ENCODE measurements at regions not wholly inside any gene's neighbourhood (a gene's known extent, or its start where the extent isn't known, plus 50 kb on each side); places are given as distances from the start of the nearest gene placed in this dataset.

GRCh38 chr5:114644576-114644975, 282.7 kb downstream of the KCNN2 start:
- Histone ChIP-seq H3K9me3 (ENCODE audit: control insufficient read depth in 4 of 4, insufficient read depth in 3 of 4, low read length in 3 of 4) (peaks cover 0 to 5% (median 0%) of the 10 kb centered on the region in 4 donors), H3K27me3 (ENCODE audit: control insufficient read depth in 3 of 3, insufficient read depth in 3 of 3, low read length in 2 of 3) (no peaks in the 10 kb centered on the region), H3K36me3 (ENCODE audit: control insufficient read depth in 4 of 4, insufficient read depth in 4 of 4, low read length in 4 of 4) (no peaks in the 10 kb centered on the region), H3K4me1 (ENCODE audit: control insufficient read depth in 5 of 5, insufficient read depth in 5 of 5, low read length in 5 of 5) (no peaks in the 10 kb centered on the region), H3K27ac (ENCODE audit: low read depth in 1 of 2, low read length in 1 of 2) (no peak overlapping the region), H3K9ac (ENCODE audit: insufficient read depth in 1 of 2, low read length in 2 of 2) (no peak overlapping the region), H3K4me3 (no peak overlapping the region)
- DNase-seq, result no peak
- ATAC-seq (ENCODE audit: insufficient read depth, low FRiP score), result no peak
- no peak for TF ChIP-seq CTCF (IDR thresholded peaks at IDR 0.05; ENCODE audit: control extremely low read depth, extremely low read depth)

GRCh38 chr5:114636271-114636670, 274.4 kb downstream of the KCNN2 start:
- no peak overlapping the region for H3K4me3 ChIP-seq
- ATAC-seq (ENCODE audit: insufficient read depth, low FRiP score), result no peak
- no peak overlapping the region for H3K27ac ChIP-seq (ENCODE audit: low read depth in 1 of 2, low read length in 1 of 2)
- 44 to 53% methylated on average over 3 of the region's 3 CpGs for WGBS, 2 donors
- no peaks in the 10 kb centered on the region for H3K9me3 ChIP-seq (ENCODE audit: control insufficient read depth in 4 of 4, insufficient read depth in 3 of 4, low read length in 3 of 4)
- no peaks in the 10 kb centered on the region for H3K36me3 ChIP-seq (ENCODE audit: control insufficient read depth in 4 of 4, insufficient read depth in 4 of 4, low read length in 4 of 4)
- no peaks in the 10 kb centered on the region for H3K27me3 ChIP-seq (ENCODE audit: control insufficient read depth in 3 of 3, insufficient read depth in 3 of 3, low read length in 2 of 3)
- H3K4me1 ChIP-seq (ENCODE audit: control insufficient read depth in 5 of 5, insufficient read depth in 5 of 5, low read length in 5 of 5), result peaks cover 0 to 3% (median 0%) of the 10 kb centered on the region in 5 donors
- no peak for TF ChIP-seq CTCF (IDR thresholded peaks at IDR 0.05; ENCODE audit: control extremely low read depth, extremely low read depth)
- no peak overlapping the region for H3K9ac ChIP-seq (ENCODE audit: insufficient read depth in 1 of 2, low read length in 2 of 2)
- no peak for DNase-seq

GRCh38 chr5:114634967-114635901, 273.4 kb downstream of the KCNN2 start:
- TF ChIP-seq CTCF (IDR thresholded peaks at IDR 0.05; ENCODE audit: control extremely low read depth, extremely low read depth), result no peak

More at GRCh38 chr5:114634967-114635901, 273.4 kb downstream of the KCNN2 start:
- no peak overlapping the region for H3K27ac ChIP-seq (ENCODE audit: low read depth in 1 of 2, low read length in 1 of 2)
- H3K4me3 ChIP-seq, result no peak overlapping the region
- no peaks in the 10 kb centered on the region for H3K9me3 ChIP-seq (ENCODE audit: control insufficient read depth in 4 of 4, insufficient read depth in 3 of 4, low read length in 3 of 4)
- H3K9ac ChIP-seq (ENCODE audit: insufficient read depth in 1 of 2, low read length in 2 of 2), result no peak overlapping the region
- no peak for DNase-seq
- WGBS, 2 donors, result 68 to 82% methylated on average over 5 of the region's 5 CpGs
- no peak for ATAC-seq (ENCODE audit: insufficient read depth, low FRiP score)
- H3K4me1 ChIP-seq (ENCODE audit: control insufficient read depth in 5 of 5, insufficient read depth in 5 of 5, low read length in 5 of 5), result peaks cover 0 to 3% (median 0%) of the 10 kb centered on the region in 5 donors
- no peaks in the 10 kb centered on the region for H3K27me3 ChIP-seq (ENCODE audit: control insufficient read depth in 3 of 3, insufficient read depth in 3 of 3, low read length in 2 of 3)
- H3K36me3 ChIP-seq (ENCODE audit: control insufficient read depth in 4 of 4, insufficient read depth in 4 of 4, low read length in 4 of 4), result no peaks in the 10 kb centered on the region

Measured in lung (tissue), 11 donors.